AG20443 (cell line): ENCODE measurements at regions not wholly inside any gene's neighbourhood (a gene's known extent, or its start where the extent isn't known, plus 50 kb on each side); places are given as distances from the start of the nearest gene placed in this dataset.

ENCODE experiments used
- DNase-seq: peaks from one replicate; pipeline ENCODE4 v3.0.0; 2012; ENCODE audit warnings: low spot score, mixed read lengths

DNA sequence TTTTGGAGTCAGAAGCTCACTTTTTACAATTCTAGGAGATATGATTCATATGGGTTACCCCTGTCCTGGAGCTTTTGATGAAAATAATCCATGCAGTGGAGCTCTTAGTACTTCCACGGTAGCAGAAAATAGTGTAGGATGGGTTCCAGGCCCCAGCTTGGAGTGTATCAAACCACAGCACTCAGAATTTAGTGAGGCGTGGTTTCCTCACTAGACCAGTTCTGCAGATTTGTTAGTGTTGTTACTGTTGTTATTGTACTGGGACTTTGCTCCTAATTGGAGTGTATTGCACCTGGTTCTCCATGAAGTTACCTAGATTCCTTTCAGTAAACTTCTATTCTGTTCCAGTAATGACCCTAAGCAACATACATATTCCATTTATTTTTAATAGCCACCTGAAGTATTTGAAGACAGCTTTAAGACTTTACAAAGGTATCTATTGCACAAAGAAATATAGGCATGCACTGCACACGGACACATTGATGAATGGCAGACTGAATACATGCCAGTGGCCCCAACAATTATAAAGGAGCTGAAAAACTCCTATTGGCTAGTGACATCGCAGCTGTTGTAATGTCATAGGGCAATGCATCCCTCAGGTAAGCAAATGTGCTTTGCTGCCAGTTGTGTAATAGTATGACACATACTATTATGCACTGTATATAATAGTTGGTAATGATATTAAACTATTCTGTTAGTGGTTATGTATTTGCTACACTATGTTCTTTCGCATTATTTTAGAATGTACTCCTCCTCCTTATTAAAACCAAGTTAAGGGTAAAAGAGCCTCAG lies 1058.0 kb downstream of the KCNT2 start:
- no peak for DNase-seq

DNA sequence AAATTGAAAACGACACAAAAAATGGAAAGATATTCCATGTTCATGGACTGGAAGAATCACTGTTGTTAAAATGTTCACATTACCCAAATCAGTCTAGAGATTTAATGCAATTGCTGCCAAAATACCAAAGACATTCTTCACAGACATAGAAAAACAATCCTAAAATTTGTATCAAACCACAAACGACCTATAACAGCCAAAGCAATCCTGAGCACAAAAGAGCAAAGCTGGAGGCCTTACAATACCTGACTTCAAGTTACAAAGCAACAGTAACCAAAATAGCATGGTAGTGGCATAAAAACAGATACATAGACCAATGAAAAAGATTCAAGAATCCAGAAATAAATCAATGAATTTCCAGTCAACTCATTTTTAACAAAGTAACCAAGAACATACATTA lies 1077.3 kb downstream of the KCNT2 start:
- no peak for DNase-seq

DNA sequence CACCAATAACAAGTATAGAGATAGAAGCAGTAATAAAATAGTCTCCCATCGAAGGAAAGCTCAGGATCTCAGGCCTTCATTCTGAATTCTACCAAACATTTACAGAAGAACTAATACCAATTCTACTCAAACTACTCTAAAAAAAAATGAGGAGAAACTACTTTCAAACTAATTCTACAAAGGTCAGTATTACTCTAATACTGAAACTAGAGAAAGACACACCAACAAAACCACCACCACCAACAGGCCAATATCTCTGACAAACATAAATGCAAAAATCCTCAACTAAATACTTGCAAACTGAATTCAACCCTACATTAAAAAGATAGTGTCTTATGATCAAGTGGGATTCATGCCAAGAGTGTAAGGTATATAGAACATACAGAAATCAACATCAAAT lies 1078.4 kb downstream of the KCNT2 start:
- no peak for DNase-seq

DNA sequence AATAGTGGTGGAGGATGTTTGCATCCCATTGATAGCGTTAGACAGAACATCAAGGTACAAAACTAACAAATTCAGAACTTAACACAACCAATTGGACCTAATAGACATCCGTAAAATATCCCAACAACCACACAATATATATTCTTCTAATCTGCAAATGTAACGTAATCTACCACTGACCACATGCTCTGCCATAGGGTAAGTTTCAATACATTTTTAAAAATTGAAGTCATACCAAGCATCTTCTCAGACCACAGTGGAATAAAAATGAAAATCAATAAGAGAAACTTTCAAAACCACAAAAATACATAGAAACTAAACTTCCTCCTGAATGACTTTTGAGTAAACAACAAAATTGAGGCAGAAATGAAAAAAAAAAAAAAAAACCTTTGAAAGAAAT lies 1087.5 kb downstream of the KCNT2 start:
- DNase-seq = no peak

DNA sequence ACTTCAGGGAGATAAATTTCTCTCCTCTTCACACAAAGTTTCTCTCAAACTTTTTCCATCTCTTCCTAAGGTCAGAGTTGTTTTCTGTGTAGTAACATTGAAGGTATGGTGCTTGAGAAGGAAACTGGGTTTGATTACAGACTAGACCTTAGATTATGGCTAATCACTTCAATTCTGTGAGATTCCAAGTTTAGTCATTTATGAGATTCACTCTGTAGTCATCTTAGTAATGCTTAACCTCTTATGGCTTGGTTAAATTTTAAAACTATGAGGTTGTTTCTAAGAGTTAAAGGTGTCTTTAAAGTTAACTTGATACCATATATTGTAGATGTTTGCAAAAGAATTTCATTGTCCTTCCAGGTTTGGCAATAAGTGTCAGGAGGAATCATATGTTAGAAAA lies 1092.2 kb downstream of the KCNT2 start:
- DNase-seq = no peak

DNA sequence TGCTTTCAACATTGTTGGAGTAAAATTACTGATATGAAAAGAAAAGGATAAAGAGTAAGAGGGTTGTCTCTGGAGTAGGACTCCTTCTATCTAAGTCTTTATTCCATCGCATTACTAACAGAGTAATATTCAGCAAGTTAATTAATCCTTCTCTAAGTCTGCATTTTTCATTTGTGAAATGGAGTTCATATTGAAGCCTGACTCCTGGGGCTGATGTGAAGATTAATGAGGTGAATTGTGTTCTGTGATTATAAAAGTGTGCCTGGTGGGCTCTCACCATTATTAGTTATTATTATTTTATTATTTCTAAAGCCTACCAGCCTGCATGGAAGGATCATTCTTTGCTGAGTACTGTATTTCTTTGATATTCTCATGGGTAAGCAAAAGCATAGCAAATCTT lies 1096.7 kb downstream of the KCNT2 start:
- no peak for DNase-seq

DNA sequence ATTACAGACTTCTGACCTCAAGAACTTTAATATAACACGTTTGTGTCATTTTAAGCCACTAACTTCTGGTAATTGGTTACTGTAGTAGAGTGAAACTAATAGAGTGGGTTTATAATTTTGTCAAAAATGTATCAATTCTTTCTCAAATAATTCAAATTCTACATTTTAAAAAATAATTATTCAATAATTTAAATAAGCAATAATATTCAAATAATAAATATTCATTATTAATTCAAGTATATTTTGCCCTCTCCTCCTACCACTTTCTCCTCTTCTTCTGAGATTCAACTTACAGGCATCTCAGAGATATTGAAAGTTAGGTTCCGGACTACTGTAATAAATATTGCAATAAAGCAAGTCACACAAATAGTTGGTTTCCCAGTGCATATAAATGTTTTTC lies 1107.1 kb downstream of the KCNT2 start:
- DNase-seq = no peak

DNA sequence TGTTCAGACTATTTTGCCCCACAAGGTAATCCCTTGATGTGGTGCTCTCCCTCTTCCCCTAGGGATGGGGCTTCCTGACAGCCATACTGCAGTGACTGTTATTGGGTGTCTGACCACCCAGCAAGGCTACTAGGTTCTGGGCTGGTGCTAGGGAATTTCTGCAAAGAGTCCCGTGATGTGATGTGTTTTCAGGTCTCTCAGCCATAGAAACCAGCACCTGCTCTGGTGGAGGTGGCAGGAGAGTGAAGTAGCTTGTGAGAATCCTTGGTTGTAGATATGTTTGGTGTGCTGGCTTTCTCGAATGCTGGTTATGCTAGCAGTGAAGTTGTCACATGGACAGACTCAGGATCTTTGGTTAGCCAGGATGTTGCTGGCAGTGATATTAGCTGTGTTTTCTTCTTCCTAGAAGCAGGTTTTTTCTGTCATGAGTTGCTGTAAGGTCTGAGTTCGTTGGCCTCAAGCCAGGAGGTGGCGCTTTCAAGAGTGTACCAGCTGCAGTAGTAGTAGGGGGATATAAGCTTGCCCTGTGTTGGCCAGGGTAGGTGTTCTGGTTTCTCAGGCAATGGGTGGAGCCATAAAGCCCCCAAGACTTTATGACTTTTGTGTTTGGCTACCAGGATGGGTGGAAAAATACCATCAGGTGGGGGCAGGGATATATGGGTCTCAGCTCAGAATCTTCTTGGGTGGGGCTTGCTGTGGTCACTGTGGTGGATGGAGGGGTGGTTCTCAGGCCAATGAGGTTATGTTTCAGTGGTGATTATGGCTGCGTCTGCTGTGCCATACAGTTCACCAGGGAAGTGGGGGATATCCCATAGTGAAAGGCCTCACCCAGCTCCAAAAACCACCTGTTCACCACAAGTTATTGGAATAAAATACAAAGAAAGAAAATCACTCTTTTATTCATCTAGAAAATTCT lies 1112.3 kb downstream of the KCNT2 start:
- no peak for DNase-seq

DNA sequence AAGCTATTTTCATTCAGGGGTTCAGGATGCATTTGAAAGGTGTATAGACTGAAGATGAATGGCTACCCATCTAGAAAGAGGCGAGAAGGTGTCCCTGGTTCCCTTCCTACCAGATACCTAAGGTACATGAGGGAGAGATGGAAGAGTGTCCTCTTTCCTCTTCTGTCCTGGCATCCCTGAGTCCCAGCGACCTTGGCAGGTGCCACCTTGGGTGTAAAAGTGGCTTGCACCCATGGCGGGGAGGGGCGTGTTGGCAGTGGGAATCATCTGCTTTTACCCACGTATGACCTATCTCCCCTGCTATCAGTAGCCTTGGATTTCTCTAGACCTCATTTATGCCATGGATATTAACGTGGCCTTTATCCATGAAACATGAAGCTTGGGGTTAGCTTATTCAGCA lies 1126.1 kb downstream of the KCNT2 start:
- DNase-seq = no peak

DNA sequence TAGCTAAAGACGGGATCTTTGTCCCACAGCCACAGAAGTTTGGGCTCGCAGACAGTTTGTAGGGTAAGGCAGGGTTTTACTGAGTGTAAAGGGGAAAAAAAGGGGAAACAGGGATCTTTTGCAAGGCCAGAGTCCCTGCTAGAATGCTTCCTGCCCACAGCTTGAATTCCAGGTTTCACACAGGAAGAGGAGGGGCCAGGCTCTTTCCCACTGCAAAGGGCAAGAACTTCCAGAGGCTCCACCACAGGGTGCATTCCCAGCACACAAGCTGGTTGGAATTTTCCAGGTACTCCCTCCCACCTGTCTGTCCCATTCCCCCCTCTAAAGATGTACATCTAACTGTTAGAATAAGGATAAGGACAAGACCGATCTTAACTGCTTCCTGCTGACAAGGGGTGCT lies 1126.9 kb downstream of the KCNT2 start:
- no peak for DNase-seq

DNA sequence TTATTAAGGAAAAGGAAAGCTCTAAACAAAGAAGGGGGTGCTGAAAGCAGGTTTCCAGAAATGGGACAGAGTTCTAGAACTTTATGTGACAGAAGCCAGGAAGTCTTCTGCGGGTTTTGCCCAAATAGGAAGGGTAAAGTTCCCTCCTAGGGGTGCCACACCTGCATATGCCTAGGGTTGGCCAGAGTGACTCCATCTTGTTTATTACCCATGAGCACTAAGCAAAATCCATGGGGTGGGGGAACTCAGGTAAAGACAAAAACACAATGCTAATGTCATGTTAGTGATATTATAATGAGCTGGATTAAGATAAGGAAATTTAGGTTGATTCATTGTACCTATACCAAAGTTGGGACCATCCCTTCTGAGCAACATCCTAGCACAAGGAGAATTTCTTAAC lies 1132.7 kb downstream of the KCNT2 start:
- no peak for DNase-seq

DNA sequence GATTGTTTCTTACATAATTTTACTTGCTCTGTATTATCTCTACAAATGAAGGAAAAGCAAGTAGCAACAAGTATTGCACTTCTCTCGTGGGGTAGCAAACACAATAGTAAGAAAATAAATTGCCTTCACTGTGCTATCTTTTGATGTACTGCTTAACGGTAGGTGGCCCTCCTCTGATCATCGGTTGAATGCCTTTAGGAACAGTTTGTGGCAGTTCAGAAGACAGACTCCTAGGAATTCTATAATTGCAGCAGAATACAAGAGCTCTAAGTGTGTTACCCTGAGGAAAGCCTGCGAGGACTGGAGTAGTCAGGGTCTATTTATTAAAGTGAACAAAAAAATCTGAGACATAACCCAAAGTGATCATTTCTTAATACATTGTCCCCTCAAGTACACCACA lies 1135.9 kb downstream of the KCNT2 start:
- DNase-seq = no peak

DNA sequence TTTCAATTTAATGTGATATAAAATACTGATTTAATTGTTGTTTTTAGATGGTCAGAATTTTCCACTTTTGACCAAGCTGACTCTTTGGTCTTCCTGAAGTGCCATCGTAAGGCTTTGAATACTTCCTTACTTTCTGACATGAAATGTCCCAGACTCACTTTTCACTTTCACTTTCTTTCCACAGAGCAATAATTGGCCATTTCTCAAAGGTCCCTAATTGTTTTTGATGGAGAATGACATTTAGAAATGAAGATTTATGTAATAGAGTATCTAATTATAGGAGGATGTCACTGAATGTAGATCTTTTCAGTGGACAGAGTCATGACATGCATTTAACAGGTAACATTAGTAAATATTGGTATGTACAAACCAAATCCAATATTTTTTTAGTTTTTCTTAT lies 1141.6 kb downstream of the KCNT2 start:
- no peak for DNase-seq

DNA sequence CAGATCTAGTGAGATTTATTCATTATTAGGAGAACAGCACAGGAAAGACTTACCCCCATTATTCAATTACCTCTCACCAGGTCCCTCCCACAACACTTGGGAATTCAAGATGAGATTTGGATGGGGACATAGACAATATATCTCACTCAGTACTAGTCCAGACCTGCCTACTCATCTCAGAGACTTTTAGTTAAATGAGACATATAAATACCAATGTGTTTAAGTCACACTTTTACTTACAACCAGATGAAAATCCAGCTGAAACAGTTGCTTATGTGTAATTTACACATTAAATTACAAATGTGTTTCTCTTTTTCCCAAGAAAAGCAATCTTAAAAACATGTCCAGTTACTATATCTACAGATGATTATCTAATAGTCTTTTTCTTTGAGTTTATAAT lies 1145.6 kb downstream of the KCNT2 start:
- peak; percentile 17 for DNase-seq

DNA sequence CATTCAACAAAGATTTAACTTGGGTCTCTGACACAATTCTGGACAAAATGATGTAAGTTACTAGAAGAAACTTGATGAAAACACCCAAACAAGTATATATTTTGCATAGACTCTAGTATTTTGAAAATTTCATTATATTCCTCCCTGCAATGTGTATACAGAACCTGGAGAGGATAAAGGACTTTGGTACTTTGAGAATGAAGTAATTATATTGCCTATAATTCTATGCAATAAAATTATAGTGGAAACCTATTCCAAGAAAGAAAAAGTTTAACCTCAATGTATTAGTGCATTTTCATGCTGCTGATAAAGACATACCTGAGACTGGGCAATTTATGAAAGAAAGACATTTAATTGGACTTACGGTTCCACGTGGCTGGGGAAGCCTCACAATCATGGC lies 1146.1 kb downstream of the KCNT2 start:
- no peak for DNase-seq

DNA sequence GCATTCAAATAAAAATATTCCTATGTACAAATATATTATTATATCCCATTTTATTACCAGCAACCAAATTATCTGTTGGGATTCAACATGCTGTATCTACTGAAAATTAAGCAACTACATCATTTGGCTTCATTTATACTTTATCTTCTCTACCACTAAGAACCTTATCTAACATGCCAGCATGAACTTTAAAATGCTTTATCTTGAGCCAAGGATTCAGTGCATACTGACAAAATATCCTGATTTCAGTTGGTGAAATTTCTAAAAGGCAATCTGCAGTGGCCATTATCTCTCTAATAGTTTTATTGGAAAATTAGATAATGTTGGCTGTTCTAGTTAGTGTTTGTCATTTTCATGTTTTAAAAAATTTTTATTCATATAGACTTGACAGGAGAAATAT lies 1149.9 kb downstream of the KCNT2 start:
- no peak for DNase-seq

DNA sequence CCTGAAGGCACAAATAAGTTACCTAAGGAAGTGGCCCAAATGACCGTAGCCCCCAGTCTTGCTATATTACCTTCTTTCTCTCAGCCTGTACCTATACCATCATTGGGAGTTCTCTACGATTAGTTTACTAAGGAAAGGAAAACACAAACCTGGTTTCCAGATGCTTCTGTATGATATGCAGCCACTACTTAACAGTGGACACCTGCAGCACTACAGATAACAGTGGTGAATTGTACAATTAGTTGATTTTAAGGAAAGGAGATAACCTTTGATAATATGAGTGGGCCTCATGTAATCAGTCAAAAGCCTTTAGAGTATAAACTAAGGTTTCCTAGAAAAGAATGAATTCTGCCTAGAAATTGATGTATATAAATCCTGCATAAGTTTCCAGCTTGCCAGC lies 1157.4 kb downstream of the KCNT2 start:
- no peak for DNase-seq

DNA sequence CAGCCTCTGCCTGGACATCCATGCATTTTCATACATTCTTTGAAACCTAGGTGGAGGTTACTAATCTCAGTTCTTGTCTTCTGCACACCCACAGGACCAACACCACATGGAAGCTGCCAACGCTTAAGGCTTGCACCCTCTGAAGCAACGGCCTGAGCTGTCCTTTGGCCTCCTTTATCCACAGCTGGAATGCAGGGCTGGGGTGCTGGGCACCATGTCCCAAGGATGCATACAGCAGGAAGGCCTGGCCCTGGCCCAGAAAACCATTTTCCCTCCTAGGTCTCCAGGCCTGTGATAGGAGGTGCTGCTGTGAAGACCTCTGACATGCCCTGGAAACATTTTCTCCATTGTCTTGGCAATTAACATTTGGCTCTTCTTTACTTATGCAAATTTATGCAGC lies 1168.6 kb downstream of the KCNT2 start:
- no peak for DNase-seq

DNA sequence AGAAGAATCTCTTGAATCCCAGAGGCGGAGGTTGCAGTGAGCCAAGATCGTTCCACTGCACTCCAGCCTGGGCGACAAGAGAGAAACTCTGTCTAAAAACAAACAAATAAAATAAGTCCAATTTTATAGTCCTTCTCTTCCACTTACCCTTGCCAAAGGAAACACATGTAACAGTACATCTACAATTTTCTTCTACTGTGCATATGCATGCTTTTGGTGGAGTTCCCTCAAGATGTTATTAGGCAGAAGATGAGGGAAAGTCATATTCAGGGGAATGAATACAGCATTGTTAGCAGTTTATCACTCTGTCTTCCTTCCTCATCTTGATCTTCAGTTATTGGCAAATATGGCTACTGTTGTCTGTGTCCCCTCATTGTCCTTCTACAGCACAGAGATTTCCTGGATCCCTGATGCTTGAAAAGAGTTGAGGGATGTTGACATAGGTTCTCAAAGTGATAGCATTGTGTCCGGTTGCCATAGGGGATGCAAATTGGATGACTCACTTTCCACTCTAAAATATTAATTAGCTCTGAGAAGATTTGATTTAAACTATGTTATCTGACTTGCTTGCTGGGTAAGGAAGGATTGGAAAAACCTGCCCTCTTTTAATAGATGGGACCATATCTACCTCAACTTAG lies 1173.6 kb downstream of the KCNT2 start:
- no peak for DNase-seq

DNA sequence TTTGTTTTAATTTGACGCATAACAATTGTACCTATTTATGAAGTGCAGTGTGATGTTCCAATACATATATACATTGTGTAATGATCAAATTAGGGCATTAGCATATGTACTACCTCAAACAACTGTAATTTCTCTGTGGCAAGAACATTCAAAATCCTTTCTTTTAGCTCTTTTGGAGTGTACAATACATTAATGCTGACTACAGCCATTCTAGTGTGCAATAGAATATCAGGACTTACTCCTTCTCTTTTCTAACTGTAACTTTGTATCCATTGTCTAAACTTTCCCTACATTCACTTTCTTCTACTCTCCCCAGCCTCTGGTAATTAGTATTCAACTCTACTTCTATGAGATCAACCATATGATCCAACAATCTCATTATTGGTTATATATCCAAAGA lies 1177.4 kb downstream of the KCNT2 start:
- no peak for DNase-seq

DNA sequence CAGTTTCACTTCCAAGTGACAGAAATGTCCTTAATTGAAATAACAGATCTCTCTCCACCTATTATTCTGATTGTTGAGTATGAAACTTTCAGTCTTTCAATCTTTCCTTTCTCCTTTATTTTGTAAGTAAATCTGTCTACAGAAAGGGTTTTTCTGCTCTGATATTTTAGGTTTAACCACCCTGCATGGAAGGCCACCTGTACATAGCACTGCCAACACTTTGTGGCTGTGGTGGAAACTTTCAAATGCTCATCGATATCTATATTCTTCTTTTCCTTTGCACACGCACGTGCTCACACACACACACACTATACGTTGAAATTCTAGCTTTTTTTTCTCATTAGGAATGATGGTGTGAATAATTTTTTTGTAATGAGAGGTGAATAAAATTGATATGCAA lies 1179.3 kb downstream of the KCNT2 start:
- DNase-seq = no peak

DNA sequence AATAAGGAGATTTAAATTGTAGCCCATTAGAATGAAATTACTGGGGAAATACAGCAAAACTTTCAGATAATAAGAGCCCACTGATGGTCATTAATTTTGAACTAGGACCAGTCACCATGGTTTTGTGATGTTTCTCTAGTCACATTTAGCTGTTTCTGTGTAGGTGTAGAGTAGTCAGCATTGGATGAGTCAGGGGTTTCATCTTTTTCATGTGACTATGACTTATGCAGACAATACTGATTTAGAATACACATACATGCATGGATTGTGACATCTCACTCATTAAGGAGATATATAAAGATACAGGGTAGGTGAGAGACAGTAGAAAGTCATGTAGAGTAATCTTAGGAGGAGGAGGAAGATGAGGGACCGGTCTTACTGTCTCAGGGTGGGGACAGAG lies 1192.7 kb downstream of the KCNT2 start:
- peak; percentile 6 for DNase-seq

DNA sequence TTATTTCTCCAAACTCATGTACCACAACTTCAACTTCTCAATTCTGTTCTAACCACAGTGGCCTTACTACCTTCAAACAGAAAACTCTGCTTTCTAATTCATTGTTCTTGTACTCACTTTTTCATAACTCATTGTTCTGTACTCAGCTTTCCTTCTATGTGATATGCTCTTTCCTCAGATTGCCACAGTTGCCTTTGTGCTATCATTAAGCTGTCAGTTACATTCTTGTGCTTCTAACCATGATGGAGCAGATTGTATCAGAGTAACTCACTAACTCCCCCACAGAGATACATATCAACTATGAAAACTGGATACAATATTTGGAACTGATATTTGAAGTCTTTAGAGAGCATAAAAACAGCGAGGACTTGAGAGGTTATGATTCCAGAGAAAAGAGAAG lies 1213.7 kb downstream of the KCNT2 start:
- no peak for DNase-seq
